Stimulated activated CD8-positive, alpha-beta memory T cell treated with anti-CD3 and anti-CD28 coated beads, Interleukin-7, amount 100 ng/mL, for 4 hours (primary cell): ENCODE measurements at regions not wholly inside any gene's neighbourhood (a gene's known extent, or its start where the extent isn't known, plus 50 kb on each side); places are given as distances from the start of the nearest gene placed in this dataset.

Source experiments
- DNase-seq, 2 donors: peaks; one replicate each; pipeline ENCODE4 v3.0.0-alpha.2; 2020; ENCODE audit warnings: low read depth in 2 of 2

DNA sequence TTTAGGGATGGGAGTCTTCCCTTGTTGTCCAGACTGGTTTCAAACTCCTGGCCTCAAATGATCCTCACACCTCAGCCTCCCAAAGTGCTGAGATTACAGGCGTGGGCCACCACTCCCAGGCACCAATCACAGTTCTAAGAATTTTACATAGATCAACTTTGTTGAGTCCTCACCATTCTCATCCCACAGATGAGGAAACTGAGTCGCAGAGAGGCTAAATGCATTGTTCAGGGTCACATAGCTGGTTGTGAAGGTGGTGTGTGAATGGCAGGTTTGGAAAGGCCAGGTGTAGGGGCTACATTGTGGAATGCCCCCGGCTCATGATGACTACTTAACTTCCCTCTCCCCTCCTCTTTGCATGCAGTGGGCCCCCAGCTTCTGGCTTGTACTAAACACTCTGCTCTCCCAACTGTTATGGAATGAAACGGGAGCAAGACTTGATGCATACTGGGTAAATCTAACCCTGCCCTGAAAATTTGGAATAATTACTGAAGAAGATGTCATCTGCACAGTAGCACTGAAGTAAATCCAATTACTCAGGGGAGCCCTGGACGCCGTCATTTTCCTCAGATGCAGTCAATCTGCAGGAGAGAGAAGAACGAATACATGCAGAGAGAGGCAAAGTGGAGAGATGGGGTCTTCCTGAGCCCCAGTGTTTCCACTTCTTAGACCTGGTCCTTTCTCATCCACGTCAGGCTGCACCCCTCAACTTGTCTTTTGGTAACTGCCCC is 102.3 kb upstream of the ZNF217 start:
- DNase-seq: no peak

- DNase-seq: no peak
Measured at GRCh38 chr20:53693262-53693871, 99.7 kb upstream of the ZNF217 start.

GRCh38 chr20:53692465-53693067 is 98.9 kb upstream of the ZNF217 start:
- no peak for DNase-seq

- DNase-seq: no peak
Measured at GRCh38 chr20:53691811-53692192, 98.2 kb upstream of the ZNF217 start.

DNA sequence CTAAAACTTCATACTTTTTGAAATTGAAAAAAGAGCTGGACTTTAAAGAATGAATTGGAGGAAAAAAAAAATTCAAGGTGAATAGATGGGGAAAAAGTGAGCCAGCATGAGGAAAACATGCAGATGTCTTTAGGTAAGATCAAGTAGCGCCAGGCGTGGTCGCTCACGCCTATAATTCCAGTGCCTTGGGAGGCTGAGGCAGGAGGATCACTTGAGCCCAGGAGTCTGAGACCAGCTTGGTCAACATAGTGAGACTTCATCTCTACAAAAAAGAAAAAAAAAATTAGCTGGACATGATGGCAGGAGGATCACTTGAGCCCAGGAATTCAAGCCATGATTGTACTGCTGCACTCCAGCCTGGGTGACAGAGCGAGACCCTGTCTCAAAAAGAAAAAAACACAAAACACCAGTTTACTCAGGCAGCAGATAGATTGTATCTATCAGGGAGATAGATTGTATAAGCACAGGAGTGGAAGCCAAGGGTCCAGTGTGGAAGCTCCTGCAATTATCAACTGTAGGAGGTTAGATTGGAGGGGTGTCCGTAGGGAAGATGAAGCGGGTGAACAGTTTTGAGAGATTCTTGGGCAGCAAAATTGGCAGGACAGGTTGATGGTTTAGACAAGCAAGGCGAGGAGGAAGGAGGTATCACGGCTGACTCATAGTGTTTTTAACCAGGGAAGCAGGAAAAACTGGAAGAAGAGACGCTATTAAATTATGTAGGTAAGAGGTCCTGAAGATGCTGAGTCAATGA is 97.6 kb upstream of the ZNF217 start:
- no peak for DNase-seq

DNA sequence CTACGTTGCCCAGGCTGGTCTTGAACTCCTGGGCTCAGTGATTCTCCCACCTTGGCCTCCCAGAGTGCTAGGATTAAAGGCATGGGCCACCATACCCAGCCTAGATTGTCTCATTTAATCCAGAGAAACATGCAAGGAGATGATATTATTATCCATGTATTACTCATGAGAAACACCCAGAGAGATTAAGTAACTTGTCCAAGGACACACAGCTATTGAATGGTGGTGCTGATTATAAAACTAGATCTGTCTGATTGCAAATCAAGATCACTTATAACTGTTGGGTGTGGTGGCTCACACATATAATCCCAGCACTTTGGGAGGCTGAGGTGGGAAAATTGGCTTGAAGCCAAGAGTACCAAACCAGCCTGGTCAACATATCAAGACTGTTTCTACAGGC is 94.4 kb upstream of the ZNF217 start:
- DNase-seq: no peak

GRCh38 chr20:53685070-53685595 is 91.5 kb upstream of the ZNF217 start:
- no peak for DNase-seq

GRCh38 chr20:53683506-53683905 is 89.9 kb upstream of the ZNF217 start:
- DNase-seq: no peak

GRCh38 chr20:53681352-53682212 is 87.9 kb upstream of the ZNF217 start:
- DNase-seq: no peak

DNA sequence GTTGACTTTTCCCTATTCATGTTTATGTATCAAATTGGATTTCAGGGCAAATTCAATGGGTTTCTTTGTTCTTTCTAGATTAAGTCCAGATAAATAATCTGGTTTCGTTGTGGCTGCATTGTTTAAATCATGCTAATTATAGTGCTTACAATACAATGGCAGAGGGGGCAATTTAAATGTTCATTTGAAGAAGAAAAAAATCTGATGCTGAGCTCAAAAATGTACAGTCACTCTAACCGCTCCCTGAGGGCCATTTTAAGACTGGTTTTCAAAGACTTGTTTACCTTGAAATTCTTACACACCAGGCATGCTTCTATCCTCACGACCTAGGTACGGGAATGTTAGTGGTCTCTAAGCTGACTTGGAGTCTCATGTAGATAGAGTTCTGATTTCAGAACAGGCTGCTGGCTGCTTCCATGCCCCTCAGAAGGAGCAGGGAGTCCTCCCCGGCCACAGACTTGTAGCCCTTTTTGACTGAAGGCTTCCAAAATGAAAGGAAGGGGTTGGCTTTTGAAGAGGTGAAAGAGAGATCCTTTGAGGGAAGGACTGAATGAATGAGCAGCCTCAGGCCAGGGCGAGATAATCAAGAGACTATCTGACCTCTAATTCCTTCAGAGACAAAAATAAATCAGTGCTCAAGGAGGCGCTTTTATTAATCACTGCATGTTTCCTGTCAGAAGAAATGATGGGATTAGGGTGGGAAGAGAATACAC is 86.1 kb upstream of the ZNF217 start:
- no peak for DNase-seq

GRCh38 chr20:53678990-53679596 is 85.5 kb upstream of the ZNF217 start:
- no peak for DNase-seq

DNA sequence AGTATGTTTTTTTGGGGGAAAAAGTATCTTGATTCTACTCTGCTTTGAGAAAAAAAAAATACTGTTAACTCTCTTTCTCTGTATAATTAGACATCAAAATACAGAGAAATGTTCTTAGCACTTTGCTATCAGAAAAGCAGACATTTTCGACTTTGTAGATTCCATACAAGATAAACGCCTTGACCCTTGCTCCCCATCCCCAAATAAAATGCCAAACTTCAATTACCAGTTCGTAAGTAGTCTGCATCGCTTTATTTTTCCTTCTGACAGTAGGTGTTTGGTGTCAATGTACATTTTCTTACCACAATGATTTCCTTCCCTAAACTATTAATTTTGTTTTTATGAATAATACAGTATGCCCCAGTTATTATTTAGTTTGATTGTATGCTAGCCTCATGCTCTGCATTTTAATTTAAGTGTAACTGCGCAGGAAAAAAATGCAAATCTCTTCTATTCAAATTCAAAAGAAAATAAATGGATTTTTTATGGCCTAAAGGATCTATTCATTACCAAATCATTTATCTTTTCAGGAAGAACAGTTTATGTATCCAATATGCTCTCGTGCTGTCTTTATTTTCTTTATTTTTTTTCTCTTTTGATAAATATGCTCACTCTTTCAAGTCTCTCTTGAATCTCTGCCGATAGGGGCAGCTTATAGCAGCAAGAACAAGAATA is 84.8 kb upstream of the ZNF217 start:
- no peak for DNase-seq

GRCh38 chr20:53677447-53678314 is 84.0 kb upstream of the ZNF217 start:
- DNase-seq: no peak

GRCh38 chr20:53676987-53677386 is 83.3 kb upstream of the ZNF217 start:
- DNase-seq: no peak

- no peak for DNase-seq
Measured at GRCh38 chr20:53676519-53676822, 82.8 kb upstream of the ZNF217 start.

GRCh38 chr20:53672484-53673129 is 79.0 kb upstream of the ZNF217 start:
- DNase-seq: no peak

GRCh38 chr20:53671370-53671769 is 77.7 kb upstream of the ZNF217 start:
- DNase-seq: no peak
